UCSD-AML1 (cell line): ENCODE measurements at regions not wholly inside any gene's neighbourhood (a gene's known extent, or its start where the extent isn't known, plus 50 kb on each side); places are given as distances from the start of the nearest gene placed in this dataset.

Source experiments
- DNase-seq: peaks from one replicate; lab custom pipeline; 2025; ENCODE audit not compliant: unreplicated experiment; lab: John Stamatoyannopoulos, UW

- no peak for DNase-seq
Measured at GRCh38 chr9:73742412-73742811, 590.7 kb downstream of the ANXA1 start.

- no peak for DNase-seq
Measured at GRCh38 chr9:73743826-73744225, 592.2 kb downstream of the ANXA1 start.

- no peak for DNase-seq
Measured at GRCh38 chr9:73745598-73745997, 593.9 kb downstream of the ANXA1 start.

DNA sequence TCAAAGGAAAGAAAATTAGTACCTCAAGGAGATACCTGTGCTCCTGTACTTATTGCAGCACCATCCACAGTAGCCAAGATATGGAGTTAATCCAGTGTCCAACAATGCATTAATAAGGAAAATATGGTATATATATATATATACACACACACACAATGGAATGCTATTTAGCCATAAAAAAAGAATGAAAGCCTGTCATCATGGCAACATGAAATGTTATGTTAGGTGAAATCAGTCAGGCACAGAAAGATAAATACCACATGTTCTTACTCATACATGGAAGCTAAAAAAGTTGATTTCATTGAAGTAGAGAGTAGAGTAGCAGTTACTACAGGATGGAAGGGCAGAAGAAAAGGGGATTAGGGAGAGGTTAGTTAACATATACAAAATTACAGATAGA is 601.5 kb downstream of the ANXA1 start:
- no peak for DNase-seq

DNA sequence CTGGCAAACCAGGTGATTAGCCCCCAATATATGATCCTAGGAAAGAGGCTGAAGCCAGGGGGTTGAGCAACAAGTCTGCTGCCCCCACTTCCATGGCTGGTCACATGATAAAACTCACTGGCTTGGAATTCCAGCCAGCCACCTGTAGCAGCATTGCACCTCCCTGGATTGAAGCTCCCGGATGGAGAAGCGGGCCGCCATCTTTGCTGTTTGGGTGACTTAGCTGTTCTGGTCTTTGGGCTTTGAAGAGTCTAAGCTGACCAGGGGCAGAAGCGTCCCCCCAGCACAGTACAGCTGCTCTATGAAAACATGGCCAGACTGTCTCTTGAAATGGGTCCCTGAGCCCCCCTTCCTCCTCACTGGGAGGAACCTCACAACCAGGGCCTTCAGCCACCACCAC is 610.2 kb downstream of the ANXA1 start:
- DNase-seq, result no peak

DNA sequence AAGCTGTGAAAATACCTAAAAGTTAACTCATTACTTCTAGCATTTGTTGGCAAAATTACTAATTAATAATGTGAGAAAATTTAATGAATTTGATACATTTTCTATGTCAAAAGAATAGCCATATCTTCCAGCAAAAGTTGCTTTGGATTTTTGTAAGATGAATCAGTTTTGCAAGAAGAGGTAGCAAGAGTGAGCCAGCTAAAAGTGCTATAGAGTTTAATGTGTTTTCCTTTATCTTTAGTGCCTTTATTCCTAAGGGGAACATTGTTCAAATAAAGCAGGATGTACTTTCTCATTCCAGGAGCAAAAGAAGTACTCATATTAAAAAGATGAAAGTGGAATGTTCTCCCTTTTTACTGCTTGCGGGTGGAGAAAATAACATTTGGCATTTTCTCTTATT is 622.2 kb downstream of the ANXA1 start:
- no peak for DNase-seq

DNA sequence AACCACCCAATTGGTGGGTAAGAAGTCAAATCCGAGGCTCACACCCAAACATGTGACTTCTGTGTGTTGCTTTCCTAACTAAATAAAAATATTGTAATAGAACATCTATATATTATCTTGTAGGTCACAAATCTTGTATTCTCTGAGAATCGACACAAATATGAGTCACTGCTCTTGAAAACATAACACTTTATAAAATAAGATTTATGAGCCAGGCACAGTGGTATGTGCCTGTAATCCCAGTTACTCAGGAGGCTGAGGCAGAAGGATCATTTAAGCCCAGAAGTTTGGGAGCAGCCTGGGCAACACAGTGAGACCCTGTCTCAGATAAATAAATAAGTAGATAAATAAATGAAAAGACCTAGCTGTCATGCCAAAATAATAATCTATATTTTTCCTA is 624.1 kb downstream of the ANXA1 start:
- no peak for DNase-seq

DNA sequence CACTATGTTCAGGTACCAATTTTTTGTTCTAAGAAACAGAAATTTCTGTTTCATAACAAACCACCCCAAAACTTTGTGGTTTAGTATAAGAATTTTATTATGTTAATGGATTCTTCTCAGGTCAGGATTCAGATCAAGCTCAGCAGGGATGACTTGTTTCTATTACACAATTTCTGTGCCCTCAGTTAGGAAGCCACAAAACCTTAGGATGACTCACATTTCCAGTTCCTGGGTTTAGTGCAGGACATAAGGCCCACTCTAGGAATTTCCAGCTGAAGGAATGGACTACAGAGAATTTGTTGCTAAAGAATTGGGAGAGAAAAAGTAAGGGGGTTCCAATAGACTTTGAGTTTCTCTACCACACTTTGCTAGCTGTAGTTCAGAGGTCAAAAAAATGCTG is 629.3 kb downstream of the ANXA1 start:
- no peak for DNase-seq

DNA sequence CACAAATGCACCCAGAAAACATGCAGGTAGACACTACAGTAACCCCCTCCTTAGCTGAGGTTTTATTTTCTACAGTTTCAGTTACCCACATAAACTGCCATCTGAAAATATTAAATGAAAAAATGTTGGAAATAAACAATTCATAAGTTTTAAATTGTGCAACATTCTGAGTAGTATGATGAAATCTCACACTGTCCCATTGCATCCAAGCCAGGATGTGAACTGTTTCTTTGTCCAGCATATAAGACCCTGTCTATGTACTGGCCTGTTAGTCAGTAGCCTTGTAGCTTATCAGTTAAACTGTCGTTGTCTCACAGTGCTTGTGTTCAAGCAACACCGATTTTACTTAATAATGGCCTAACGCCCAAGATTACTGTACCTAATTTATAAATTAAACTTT is 630.5 kb downstream of the ANXA1 start:
- DNase-seq, result no peak

- DNase-seq, result no peak
Measured at GRCh38 chr9:73799446-73799845, 647.8 kb downstream of the ANXA1 start.

- DNase-seq, result no peak
Measured at GRCh38 chr9:73805111-73805510, 653.4 kb downstream of the ANXA1 start.

DNA sequence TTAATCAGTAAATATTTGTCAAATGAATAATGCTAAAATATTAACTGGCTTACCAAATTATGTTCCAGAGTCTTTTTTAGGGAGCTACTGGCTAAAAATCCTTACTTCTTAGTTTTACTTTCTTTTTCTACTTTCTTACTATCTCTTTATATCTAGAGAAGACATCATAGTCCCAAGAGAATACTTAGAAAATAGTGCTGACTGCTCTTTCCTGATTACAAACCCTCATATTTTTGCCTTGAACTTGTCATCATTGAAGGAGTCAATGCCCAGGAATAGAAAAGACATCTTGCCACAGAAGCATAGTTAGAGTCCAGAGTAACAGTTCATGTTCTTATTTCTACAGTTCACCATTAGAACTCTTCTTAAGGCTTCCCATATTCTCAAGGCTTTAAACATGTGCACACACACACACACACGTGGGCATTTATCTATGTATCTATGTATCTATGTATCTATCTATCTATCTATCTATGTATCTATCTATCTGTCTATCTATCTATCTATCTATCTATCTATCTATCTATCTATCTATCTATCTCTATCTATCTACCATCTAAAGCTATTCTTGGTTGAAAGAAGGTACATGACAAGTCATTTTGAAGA is 654.3 kb downstream of the ANXA1 start:
- no peak for DNase-seq

GRCh38 chr9:73806876-73807275 is 655.2 kb downstream of the ANXA1 start:
- no peak for DNase-seq

DNA sequence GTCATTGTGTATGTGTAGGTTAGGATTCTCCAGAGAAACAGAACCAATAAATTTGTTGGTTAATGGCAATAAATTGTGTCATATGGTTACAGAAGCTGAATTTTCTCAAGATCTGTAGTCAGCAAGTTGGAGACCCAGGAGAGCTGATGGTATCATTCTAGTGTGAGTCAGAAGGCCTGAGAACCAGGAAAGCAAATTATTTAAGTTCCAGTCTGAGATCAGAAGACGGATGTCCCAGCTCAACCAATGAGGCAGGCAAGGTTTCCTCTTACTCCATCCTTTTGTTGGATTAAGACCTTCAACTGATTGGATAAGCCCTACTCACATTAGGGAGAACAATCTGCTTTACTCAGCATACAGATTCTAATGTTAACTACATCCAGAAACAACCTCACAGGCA is 656.3 kb downstream of the ANXA1 start:
- no peak for DNase-seq

GRCh38 chr9:73810585-73811215 is 659.0 kb downstream of the ANXA1 start:
- DNase-seq, result no peak

- no peak for DNase-seq
Measured at GRCh38 chr9:73813546-73813945, 661.9 kb downstream of the ANXA1 start.

- DNase-seq, result no peak
Measured at GRCh38 chr9:73816905-73817304, 665.2 kb downstream of the ANXA1 start.

- no peak for DNase-seq
Measured at GRCh38 chr9:73824671-73825070, 672.5 kb upstream of the RORB start.

GRCh38 chr9:73838871-73839270 is 658.3 kb upstream of the RORB start:
- no peak for DNase-seq

DNA sequence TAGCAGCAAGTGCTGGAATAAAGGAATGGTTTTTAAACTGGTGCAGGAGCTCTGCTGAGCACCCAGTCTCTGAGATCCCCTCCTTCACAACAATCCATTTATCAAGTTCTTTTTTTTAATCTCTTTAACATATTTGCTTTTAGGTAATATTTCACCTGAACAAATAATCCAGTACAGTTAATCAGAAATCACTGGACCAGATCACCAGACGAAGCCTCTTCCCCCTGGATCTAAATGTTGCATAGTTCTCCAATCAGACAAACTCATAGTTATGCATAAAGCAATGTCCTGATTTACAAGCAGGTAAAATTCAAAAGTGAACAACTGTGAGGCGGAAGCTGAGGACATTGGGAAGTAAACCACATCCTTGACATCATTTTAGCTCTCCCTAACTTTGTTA is 657.7 kb upstream of the RORB start:
- no peak for DNase-seq

DNA sequence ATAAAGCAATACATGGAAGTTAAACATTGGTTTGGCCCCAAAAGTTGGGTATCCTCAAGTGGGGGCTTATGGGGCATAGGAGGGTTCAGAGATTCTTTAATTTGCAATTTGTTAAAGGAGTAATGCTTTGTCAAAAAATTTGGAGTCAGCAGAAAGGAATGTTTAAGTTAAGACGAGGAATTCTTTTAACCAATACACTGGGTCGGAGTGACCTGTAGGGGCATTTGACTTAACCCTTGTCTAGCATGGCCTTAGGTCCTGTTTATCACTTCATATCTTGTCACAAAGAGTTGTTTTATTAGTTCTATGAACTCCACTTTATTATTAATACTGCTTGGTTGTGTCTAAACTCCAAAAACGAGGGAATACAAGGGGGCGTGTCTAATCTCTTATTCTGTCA is 656.1 kb upstream of the RORB start:
- DNase-seq, result no peak

DNA sequence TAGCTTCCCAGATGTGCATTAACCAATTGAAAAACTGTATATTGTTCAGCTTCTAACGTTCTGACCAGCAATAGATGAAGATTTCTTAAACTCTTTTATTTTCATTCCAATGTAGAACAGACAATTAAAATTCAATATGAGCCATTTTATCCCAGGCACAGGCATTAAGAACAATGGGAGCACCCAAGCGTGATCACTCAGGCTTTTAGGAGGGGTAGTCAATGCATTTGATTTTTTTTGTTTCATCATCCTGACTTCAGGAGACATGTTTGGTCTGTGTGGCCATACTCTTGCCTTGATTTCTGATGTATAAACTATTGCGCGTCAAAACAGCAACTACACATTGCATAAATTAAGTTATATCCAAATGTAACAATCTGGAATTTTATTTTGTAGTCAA is 653.0 kb upstream of the RORB start:
- DNase-seq, result no peak

DNA sequence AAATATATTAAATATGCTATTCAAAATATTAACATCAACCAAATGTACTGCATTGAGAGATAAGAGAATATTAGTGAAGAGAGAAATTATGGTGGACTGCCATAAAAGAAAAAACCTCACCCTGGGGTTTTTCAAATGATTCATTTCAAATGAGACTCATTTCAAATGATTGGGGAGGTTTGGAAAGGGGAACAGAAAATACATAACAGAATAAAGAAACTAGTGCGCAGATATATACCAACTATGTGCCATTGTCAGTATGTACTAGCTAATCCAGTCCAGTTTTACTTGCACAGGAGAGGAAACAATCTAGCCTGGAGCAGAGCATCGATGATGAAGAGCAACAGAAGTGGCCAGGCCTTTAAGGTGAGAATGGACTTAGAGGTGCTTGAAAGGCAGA is 651.6 kb upstream of the RORB start:
- DNase-seq, result no peak
